ACHN (cell line): ENCODE measurements at regions not wholly inside any gene's neighbourhood (a gene's known extent, or its start where the extent isn't known, plus 50 kb on each side); places are given as distances from the start of the nearest gene placed in this dataset.

ENCODE experiments used
- DNase-seq: peaks from one replicate; pipeline ENCODE4 v3.0.0-alpha.2; 2015
- in situ Hi-C: cut with HindIII; loops from 2 replicates; pipeline ENCODE4 v1.10.0; 2017; ENCODE audit warnings: low sequenced_read_pairs, low pct_ligation_motif_present, low pct_unique_long_range_greater_than_20kb

- DNase-seq: no peak
- in situ Hi-C loops: no loop called here
Measured at GRCh38 chr13:40259899-40260298, 406.5 kb downstream of the FOXO1 start.

DNA sequence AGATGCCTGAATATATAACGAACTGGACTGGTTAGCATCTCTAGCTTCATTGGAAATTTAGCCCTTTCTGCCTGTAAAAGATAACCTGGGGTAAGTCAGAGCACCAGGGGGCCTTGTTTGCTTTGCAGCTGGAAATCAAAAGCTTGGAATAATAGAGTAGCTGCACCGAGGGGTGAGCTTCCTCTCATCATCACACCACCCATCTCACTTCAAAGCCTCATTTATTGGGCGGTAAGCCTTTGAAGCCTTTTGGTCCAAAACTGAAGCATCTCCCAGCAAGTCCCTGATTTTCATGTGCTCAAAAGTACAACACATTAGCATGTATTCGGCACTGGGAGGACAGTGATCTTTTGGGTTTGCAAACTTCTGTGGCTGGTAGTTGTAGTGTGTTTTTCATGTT, 405.1 kb downstream of the FOXO1 start:
- in situ Hi-C loops: no loop called here
- DNase-seq: no peak

- in situ Hi-C loops: no loop called here
Measured at GRCh38 chr13:40261947-40262346, 404.5 kb downstream of the FOXO1 start.

GRCh38 chr13:40269086-40269485, 397.4 kb downstream of the FOXO1 start:
- no peak for DNase-seq
- in situ Hi-C loops: no loop called here

More at GRCh38 chr13:40261947-40262346, 404.5 kb downstream of the FOXO1 start:
- no peak for DNase-seq

DNA sequence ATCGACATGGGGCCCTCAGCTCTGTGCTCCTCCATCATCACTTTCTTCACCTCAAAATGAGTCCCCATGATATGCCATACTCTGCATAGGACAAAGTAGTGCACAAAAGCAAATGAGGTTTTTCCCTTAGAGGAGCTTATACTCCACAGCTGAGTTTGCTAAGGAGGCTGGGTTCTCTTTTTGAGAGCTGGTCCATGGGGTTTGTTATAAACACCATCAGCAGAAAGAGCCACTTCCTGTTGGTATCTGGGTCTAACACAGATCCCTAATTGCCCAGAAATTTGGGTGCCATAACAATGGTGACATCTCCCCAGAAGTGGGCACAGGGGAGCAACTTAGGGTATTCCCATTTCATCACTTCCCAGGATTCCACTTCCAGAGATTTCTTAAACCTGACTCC, 395.7 kb downstream of the FOXO1 start:
- in situ Hi-C loops: no loop called here
- DNase-seq: no peak

DNA sequence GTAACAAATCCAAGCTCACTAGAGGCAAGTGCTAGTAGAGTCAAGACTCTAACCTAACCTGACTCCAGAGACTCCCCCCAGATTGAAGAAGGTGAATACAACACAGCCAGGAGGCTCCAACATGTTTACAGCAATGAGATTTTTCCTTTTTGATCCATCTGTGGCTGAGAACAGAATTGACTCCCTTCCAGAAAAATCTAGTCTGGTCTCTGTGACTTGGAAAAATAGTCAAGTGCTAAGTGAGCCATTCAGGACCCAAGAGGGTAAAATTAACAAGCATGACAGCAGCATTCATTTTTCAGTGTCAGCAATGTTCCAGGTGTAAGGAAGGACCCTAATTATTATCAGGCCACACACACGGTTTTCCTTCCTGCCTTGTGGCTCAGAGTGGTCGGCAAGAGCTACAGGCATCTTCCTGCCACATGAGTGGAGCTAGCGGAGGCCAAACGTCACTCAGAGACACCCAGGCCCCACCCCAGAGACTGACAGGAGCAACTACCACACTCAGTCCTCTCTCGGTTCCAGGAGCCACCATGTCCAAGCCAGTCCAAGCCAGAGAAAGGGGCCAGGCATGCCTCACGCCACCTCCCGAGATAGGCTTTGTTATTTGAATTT, 395.1 kb downstream of the FOXO1 start:
- in situ Hi-C loops: no loop called here
- DNase-seq: no peak

- no peak for DNase-seq
- in situ Hi-C loops: no loop called here
Measured at GRCh38 chr13:40271931-40272775, 394.3 kb downstream of the FOXO1 start.

DNA sequence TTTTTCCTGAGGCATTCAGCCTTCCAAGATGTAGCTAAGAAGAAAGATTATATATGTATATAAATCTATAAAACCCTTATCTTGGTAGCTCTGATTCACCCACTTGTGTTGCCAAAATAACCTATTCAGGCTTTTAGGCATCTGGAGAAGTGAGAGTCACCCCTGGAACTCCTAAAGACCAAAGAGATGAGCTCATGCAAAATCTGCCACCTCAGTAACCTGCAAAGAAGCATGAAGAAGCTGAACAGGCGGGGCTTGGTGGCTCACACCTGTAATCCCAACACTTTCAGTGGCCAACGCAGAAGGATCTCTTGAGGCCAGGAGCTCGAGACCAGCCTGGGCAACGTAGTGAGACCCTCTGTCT, 393.7 kb downstream of the FOXO1 start:
- no peak for DNase-seq
- in situ Hi-C loops: no loop called here

DNA sequence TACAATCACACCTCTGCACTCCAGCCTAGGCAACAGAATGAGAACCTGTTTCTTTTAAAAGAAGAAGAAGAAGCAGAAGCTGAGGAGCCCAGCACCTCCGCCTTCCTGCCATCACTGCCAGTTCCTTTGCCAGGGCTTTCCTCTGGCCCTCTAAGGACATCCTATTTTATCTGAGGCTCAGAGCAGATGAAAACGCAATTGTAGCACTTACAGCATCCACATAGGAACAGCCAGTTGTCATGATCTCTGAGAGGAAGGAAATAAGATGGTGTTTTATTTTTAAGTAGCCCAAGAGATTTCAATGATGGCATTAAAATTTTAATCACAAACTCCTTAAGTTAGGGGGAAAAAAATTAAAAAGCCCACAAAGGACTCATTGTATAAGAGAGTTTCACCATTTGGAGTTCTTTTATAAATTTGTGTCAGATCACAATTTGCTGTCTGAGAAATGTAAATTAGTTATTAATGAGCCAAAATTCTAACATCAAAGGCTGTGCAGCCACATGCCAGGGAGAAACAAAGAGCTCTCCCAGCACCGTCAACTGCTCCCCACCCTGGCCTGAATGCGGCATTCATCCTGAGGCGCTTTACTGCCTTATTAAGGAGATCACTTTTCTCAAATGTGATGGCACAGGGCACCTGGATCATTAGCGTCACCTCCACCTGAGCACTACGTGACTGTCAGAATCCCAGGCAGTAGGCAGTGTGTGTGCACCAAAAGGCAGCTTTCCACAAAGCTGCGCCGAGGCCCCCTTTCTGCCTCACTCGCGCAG, 393.0 kb downstream of the FOXO1 start:
- in situ Hi-C loops: no loop called here
- no peak for DNase-seq

GRCh38 chr13:40274103-40274502, 392.3 kb downstream of the FOXO1 start:
- no peak for DNase-seq
- in situ Hi-C loops: no loop called here

- in situ Hi-C loops: no loop called here
- no peak for DNase-seq
Measured at GRCh38 chr13:40275155-40275554, 391.3 kb downstream of the FOXO1 start.

DNA sequence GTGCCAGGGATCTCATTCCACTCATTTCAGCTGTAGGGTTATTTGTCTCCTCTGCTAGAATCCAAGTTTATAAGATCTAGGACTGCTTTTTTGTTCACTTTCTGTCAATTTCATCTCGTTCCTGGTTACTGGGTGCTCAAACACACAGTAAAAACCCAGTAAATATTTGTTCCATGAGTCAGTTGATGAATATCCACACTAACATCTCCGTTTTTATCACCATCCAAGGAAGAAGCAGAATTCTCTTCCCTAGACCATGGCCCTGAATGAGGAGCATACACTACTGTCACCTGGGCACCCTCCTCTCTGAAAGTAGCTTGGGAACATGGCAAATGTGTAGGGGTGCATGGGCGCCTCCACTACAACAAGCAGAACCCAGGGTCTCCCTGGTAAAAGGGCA, 390.8 kb downstream of the FOXO1 start:
- in situ Hi-C loops: no loop called here
- no peak for DNase-seq

GRCh38 chr13:40283666-40284065, 382.8 kb downstream of the FOXO1 start:
- DNase-seq: no peak
- in situ Hi-C loops: no loop called here

DNA sequence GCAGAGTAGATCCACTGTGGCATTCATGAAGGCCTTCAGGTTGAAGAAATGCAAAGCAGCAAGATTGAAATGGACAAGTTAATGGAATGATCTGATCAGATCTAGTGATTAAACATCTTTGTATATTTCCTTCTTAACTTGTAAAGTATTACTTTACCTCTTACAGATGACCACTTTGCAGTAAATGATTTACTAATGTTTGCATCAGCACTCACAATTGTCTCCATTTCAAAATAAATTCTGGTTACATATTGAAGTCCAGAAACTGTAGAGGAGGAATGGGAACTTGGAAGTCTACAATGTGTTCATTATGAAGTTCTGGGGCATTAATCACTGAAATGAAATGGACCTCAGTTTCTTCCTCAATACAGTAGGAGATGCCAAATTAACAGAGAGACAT, 380.8 kb downstream of the FOXO1 start:
- no peak for DNase-seq
- in situ Hi-C loops: no loop called here

DNA sequence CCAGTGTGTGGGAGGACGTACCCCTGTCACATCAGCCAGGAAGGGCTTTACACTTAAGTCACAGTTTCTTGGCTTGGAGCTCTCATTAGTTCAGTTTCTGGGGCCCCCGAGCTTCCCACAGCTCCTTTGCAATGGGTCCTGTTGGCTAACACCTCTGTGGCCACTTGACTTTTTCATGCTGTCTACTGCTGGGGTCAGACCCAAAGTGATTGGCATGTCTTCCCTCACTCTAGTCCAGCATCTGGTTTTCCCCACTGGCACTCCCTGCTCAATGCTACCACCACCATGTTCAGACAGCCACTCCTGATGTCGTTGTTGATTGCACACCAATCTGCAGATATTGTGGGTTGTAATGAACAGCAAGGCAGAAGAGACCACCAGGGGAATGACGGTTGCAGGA, 379.0 kb downstream of the FOXO1 start:
- in situ Hi-C loops: no loop called here
- DNase-seq: no peak

GRCh38 chr13:40288259-40288658, 378.2 kb downstream of the FOXO1 start:
- in situ Hi-C loops: no loop called here
- no peak for DNase-seq

DNA sequence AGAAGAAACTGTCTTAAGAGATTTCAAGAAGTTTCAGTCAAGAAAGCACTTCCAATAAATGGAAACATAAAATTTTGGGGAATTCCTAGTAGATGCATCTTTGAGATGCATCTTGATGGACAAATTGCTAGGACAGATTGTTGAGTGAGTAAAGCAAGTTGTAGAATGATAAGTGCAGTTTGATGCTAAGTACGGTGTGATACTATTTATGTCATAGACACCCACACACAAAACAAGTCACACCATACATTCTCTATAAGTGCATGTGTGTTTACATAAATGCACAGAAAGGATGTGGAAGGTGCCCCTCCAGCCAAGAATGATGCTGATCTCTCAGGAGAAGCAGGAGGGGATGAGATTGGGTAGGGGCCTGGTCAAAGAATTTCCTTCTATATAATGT, 375.7 kb downstream of the FOXO1 start:
- DNase-seq: no peak
- in situ Hi-C loops: no loop called here

- in situ Hi-C loops: no loop called here
- DNase-seq: no peak
Measured at GRCh38 chr13:40292108-40292507, 374.3 kb downstream of the FOXO1 start.

DNA sequence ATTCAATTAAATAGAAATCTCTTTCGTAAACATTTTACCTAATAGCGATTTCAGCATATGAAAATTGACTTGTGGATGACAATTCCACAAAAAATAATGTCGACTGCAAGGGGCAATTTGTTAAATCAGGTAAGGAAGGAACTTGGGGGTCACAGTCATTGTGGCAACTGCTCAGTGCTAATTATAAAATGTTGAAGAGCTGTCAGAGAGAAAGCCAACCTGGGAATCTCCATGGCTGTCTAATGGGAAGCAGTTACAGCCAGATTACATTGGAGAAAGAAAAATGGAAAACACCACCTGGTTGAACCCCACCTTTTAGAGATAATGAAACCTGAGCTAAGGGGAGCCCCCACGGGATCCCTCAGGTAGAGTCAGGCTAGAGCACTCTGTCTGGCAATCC, 373.9 kb downstream of the FOXO1 start:
- no peak for DNase-seq

GRCh38 chr13:40302351-40302750, 364.1 kb downstream of the FOXO1 start:
- no peak for DNase-seq
- in situ Hi-C loops: no loop called here

More for the DNA sequence above, 373.9 kb downstream of the FOXO1 start:
- in situ Hi-C loops: no loop called here
